Neural crest cell (in vitro differentiated cells): ENCODE measurements at regions not wholly inside any gene's neighbourhood (a gene's known extent, or its start where the extent isn't known, plus 50 kb on each side); places are given as distances from the start of the nearest gene placed in this dataset.
A peak's percentile ranks its signal among the peaks of the same experiment; 100 is the strongest.

Experiments used
- DNase-seq: peaks from one replicate; pipeline ENCODE4 v3.0.0; 2021; ENCODE audit warnings: low read depth, mixed read lengths, low spot score
- H3K27ac Mint-ChIP-seq: one replicate; pipeline ENCODE4 v1.8.0; 2021; ENCODE audit warnings: mild to moderate bottlenecking, mixed read lengths; ENCODE audit not compliant: unreplicated experiment
- H3K27me3 Mint-ChIP-seq: 2 replicates; pipeline ENCODE4 v1.8.0; 2021; ENCODE audit warnings: low read depth, mild to moderate bottlenecking, mixed read lengths
- H3K36me3 Mint-ChIP-seq: 2 replicates; pipeline ENCODE4 v1.8.0; 2021; ENCODE audit warnings: low read depth, mild to moderate bottlenecking, mixed read lengths
- H3K4me1 Mint-ChIP-seq: 2 replicates; pipeline ENCODE4 v1.8.0; 2021; ENCODE audit warnings: mixed read lengths
- H3K4me3 Mint-ChIP-seq: one replicate; pipeline ENCODE4 v1.8.0; 2021; ENCODE audit warnings: mild to moderate bottlenecking, mixed read lengths
- H3K9me3 Mint-ChIP-seq: 2 replicates; pipeline ENCODE4 v1.8.0; 2021; ENCODE audit warnings: mixed read lengths
- TF ChIP-seq, protein P1 (sequence below): fragments of 200-600 bp; sonication (generic); conservative IDR thresholded peaks from 2 replicates; pipeline ENCODE4 v1.5.0; 2021; ENCODE audit warnings: antibody characterized with exemption, mild to moderate bottlenecking

DNA sequence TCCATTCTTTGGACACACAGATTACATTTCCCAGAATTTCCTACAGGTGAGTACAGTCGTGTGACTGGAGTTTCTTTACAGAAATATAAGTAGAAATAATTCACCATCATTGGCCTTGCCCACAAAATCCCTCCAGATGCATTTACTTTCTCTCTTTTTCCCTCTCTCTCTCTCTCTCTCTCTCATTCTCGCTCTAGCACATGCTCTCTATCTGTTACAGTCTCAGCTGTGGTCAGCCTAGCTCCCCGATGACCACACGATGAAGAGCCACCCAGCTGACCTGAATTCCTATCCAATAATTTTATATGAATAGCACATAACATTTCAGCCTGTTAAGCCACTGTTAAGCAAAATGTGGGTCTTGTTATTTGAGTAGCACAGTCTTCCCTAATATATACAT is 507.9 kb downstream of the PCDH7 start:
- no peaks in the 10 kb centered on the region for H3K27me3 Mint-ChIP-seq
- no peak overlapping the region for H3K27ac Mint-ChIP-seq
- H3K4me3 Mint-ChIP-seq = no peak overlapping the region
- H3K9me3 Mint-ChIP-seq = no peaks in the 10 kb centered on the region
- peaks cover 5% of the 10 kb centered on the region for H3K4me1 Mint-ChIP-seq
- no peaks in the 10 kb centered on the region for H3K36me3 Mint-ChIP-seq
- no peak for DNase-seq
- TF ChIP-seq, protein P1, sequence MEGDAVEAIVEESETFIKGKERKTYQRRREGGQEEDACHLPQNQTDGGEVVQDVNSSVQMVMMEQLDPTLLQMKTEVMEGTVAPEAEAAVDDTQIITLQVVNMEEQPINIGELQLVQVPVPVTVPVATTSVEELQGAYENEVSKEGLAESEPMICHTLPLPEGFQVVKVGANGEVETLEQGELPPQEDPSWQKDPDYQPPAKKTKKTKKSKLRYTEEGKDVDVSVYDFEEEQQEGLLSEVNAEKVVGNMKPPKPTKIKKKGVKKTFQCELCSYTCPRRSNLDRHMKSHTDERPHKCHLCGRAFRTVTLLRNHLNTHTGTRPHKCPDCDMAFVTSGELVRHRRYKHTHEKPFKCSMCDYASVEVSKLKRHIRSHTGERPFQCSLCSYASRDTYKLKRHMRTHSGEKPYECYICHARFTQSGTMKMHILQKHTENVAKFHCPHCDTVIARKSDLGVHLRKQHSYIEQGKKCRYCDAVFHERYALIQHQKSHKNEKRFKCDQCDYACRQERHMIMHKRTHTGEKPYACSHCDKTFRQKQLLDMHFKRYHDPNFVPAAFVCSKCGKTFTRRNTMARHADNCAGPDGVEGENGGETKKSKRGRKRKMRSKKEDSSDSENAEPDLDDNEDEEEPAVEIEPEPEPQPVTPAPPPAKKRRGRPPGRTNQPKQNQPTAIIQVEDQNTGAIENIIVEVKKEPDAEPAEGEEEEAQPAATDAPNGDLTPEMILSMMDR = no peak

DNA sequence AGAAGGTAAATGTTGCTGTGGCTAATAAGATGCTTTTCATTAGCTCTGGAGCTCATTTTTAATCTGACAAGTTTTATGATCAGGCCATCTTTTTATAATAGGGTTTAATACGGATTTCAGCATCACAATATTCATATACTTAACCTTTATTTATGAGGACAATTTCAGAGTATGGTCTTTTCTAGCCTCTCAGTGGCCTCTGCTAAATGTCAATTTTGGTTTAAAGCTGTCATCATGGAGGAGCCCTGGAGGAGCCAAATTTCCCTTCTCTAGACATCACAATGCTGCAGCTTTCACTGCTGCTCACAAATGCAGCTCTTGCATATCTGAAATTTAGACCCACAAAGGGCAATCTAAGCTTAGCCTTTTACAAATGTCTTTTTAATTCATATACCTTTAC is 510.4 kb downstream of the PCDH7 start:
- TF ChIP-seq, protein P1 = no peak
- Mint-ChIP-seq H3K9me3 (no peaks in the 10 kb centered on the region), H3K4me3 (no peak overlapping the region), H3K4me1 (peaks cover 5% of the 10 kb centered on the region), H3K27me3 (no peaks in the 10 kb centered on the region), H3K36me3 (no peaks in the 10 kb centered on the region), H3K27ac (no peak overlapping the region)
- DNase-seq = no peak

DNA sequence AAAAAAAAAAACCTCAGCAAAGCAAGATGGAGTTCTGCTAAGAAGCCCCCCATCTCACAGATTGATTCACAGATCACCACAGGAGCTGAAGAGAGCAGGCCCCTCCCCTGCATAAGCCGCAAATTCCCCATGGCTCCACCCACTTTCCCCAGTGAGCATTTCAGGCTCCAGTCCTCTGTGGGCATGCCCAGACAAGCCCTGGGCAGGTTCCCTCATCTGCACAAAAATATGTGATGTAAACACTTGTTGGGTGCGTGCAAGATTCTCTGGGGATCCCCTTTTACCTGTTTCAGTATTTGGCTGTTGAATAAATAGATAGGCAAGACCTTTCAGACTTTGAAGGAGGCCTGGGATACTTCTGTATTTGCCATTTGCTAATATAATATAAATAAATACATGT is 514.3 kb downstream of the PCDH7 start:
- H3K27me3 Mint-ChIP-seq = no peaks in the 10 kb centered on the region
- H3K36me3 Mint-ChIP-seq = no peaks in the 10 kb centered on the region
- peaks cover 8% of the 10 kb centered on the region for H3K4me1 Mint-ChIP-seq
- no peak overlapping the region for H3K27ac Mint-ChIP-seq
- DNase-seq = no peak
- H3K9me3 Mint-ChIP-seq = no peaks in the 10 kb centered on the region
- TF ChIP-seq, protein P1 = no peak
- no peak overlapping the region for H3K4me3 Mint-ChIP-seq

DNA sequence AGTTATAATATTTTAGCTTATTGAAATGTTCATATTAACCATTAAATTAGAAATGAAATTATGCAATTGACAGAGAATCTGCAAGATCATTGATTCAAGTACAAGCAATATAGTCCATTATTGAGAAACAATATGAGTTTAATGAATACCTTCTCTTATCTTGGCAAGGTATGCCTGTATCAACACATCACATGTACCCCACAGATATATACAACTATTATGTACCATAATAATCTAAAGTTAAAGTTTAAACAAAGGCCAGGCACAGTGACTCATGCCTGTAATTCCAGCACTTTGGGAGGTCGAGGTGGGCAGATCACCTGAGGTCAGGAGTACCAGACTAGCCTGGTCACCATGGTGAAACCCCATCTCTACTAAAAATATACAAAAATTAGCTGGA is 514.7 kb downstream of the PCDH7 start:
- TF ChIP-seq, protein P1 = no peak
- no peak overlapping the region for H3K27ac Mint-ChIP-seq
- no peaks in the 10 kb centered on the region for H3K36me3 Mint-ChIP-seq
- no peaks in the 10 kb centered on the region for H3K9me3 Mint-ChIP-seq
- no peak overlapping the region for H3K4me3 Mint-ChIP-seq
- DNase-seq = no peak
- H3K27me3 Mint-ChIP-seq = no peaks in the 10 kb centered on the region
- H3K4me1 Mint-ChIP-seq = peaks cover 8% of the 10 kb centered on the region

DNA sequence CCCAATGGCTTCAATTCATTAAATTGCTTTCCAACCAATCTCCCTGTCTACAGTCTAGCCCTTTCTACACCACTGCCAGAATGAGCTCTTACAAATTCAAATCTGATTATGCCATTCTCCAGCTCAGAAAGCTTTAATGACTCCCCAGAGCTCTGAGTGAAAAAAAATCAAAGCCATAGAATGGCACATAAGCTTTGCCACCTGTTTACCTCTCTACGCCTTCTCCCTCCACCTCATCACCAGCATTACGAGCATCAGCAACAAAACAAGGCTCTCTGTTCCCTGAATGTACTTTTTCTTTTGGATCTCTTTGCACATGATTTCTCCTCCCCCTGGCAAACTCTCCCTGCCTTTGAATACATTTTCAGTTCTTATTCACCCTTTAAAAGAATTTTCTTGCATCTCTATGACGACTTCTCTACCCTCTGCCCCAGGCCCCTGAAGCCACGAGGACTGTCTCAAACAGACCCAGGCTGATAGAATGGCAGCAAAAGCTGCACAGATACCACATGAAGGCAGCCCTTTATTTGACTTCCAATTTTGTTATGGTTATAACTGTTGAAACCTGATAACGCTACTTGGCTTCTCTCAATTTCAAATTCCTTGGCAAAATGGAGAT is 516.0 kb downstream of the PCDH7 start:
- Mint-ChIP-seq H3K9me3 (no peaks in the 10 kb centered on the region), H3K4me3 (no peak overlapping the region), H3K27ac (peak overlapping the region; percentile 3), H3K4me1 (peaks cover 8% of the 10 kb centered on the region), H3K36me3 (no peaks in the 10 kb centered on the region), H3K27me3 (no peaks in the 10 kb centered on the region)
- DNase-seq = no peak
- TF ChIP-seq, protein P1 = no peak
